Smooth muscle cell (in vitro differentiated cells): ENCODE measurements at regions not wholly inside any gene's neighbourhood (a gene's known extent, or its start where the extent isn't known, plus 50 kb on each side); places are given as distances from the start of the nearest gene placed in this dataset.

Experiments used
- DNase-seq: peaks from one replicate; lab custom pipeline; 2025; ENCODE audit not compliant: unreplicated experiment; lab: John Stamatoyannopoulos, UW
- H2AFZ ChIP-seq: fragments of 200-600 bp; sonication (generic); 2 replicates; pipeline ENCODE4 v1.6.0; 2016; ENCODE audit warnings: antibody characterized with exemption, low read depth, mild to moderate bottlenecking
- H3F3A ChIP-seq: fragments of 200-600 bp; sonication (generic); 2 replicates; pipeline ENCODE4 v1.6.0; 2017; ENCODE audit warnings: antibody characterized with exemption, low read depth
- H3K27ac ChIP-seq: fragments of 200-600 bp; sonication (generic); 2 replicates; pipeline ENCODE4 v1.5.1; 2016; ENCODE audit warnings: low read depth, mild to moderate bottlenecking
- H3K27me3 ChIP-seq: fragments of 200-600 bp; sonication (generic); 2 replicates; pipeline ENCODE4 v1.6.1; 2016; ENCODE audit warnings: low read depth, mild to moderate bottlenecking
- H3K36me3 ChIP-seq: fragments of 200-600 bp; sonication (generic); 2 replicates; pipeline ENCODE4 v1.5.1; 2016; ENCODE audit warnings: low read depth
- H3K4me1 ChIP-seq: fragments of 200-600 bp; sonication (generic); 2 replicates; pipeline ENCODE4 v1.5.1; 2016; ENCODE audit warnings: low read depth
- H3K4me2 ChIP-seq: fragments of 200-600 bp; sonication (generic); 2 replicates; pipeline ENCODE4 v1.6.0; 2016; ENCODE audit warnings: mild to moderate bottlenecking
- H3K4me3 ChIP-seq: fragments of 200-600 bp; sonication (generic); 2 replicates; pipeline ENCODE4 v1.5.1; 2016; ENCODE audit warnings: mild to moderate bottlenecking
- H3K79me2 ChIP-seq: fragments of 200-600 bp; sonication (generic); 2 replicates; pipeline ENCODE4 v1.6.0; 2016; ENCODE audit warnings: low read depth, mild to moderate bottlenecking
- H3K9ac ChIP-seq: fragments of 200-600 bp; sonication (generic); 2 replicates; pipeline ENCODE4 v1.6.0; 2016; ENCODE audit warnings: low read depth
- H3K9me3 ChIP-seq: fragments of 200-600 bp; sonication (generic); replicated peaks from 2 replicates; pipeline ENCODE4 v1.5.1; 2016; ENCODE audit warnings: low read depth
- H4K20me1 ChIP-seq: fragments of 200-600 bp; sonication (generic); 2 replicates; pipeline ENCODE4 v1.6.0; 2016; ENCODE audit warnings: low read depth
- WGBS: methylation state at CpG from one replicate; pipeline ENCODE4 v1.1.7; 2016; ENCODE audit warnings: low lambda C conversion rate; 5-methylcytosine and 5-hydroxymethylcytosine counted together
- TF ChIP-seq, protein P1 (sequence below): fragments of 200-600 bp; sonication (generic); IDR thresholded peaks from 2 replicates; pipeline ENCODE4 v1.5.1; 2017; ENCODE audit warnings: borderline replicate concordance, mild to moderate bottlenecking, antibody characterized with exemption; ENCODE audit not compliant: insufficient read depth, poor library complexity, severe bottlenecking

DNA sequence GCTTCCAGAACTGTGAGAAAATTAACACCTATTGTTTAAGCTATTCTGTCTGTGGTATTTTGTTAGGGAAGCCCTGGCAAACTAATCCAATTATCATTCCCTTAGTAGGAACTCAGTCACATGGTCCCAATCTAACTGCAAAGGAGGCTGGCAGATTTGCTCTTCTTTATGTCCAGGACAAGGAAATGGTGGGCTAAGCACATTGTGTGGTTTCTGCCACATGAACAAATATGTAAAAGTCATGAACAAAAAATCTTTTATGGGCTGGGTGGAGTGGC, 278.6 kb upstream of the RPL38 start:
- H3K4me1 ChIP-seq: no peaks in the 10 kb centered on the region
- no peaks in the 10 kb centered on the region for H3K27me3 ChIP-seq
- no peak overlapping the region for H3K27ac ChIP-seq
- no peak overlapping the region for H3K4me2 ChIP-seq
- no peaks in the 10 kb centered on the region for H3K9me3 ChIP-seq
- H3K4me3 ChIP-seq: no peak overlapping the region
- TF ChIP-seq, protein P1, sequence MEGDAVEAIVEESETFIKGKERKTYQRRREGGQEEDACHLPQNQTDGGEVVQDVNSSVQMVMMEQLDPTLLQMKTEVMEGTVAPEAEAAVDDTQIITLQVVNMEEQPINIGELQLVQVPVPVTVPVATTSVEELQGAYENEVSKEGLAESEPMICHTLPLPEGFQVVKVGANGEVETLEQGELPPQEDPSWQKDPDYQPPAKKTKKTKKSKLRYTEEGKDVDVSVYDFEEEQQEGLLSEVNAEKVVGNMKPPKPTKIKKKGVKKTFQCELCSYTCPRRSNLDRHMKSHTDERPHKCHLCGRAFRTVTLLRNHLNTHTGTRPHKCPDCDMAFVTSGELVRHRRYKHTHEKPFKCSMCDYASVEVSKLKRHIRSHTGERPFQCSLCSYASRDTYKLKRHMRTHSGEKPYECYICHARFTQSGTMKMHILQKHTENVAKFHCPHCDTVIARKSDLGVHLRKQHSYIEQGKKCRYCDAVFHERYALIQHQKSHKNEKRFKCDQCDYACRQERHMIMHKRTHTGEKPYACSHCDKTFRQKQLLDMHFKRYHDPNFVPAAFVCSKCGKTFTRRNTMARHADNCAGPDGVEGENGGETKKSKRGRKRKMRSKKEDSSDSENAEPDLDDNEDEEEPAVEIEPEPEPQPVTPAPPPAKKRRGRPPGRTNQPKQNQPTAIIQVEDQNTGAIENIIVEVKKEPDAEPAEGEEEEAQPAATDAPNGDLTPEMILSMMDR: no peak
- H3K36me3 ChIP-seq: no peaks in the 10 kb centered on the region
- H3F3A ChIP-seq: no peaks in the 10 kb centered on the region
- H3K9ac ChIP-seq: no peak overlapping the region
- no peaks in the 10 kb centered on the region for H3K79me2 ChIP-seq
- H4K20me1 ChIP-seq: no peaks in the 10 kb centered on the region
- no peak for DNase-seq
- no peak overlapping the region for H2AFZ ChIP-seq

DNA sequence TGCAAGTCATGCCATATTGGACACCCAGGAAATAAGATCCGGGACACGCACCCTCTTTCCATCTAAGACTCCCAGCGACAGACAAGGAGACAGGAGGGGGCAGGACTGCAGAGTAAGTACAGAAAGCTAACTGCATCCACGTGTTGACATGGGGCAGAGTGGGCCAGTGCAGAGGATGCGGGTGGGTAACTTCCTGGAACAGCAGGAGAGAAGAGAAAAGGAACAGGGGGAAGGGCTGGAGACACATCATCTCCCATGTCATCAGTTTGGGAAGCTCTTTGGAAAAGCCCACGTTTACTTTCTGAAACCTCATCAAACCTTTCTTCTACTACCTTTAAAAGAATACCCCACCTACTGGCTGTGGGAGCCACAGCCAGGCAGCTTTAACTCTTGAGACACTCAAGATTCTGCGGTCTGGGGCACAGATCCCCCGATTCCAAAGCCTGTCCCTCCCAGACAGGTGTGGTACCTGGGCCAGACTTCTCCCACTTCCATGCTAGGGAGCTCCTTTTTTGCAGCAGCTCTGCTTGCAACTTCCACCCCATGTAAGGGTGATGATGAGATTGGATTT, 273.5 kb upstream of the RPL38 start:
- Histone ChIP-seq H3F3A (no peaks in the 10 kb centered on the region), H3K4me2 (no peak overlapping the region), H3K9ac (no peak overlapping the region), H3K4me1 (no peaks in the 10 kb centered on the region), H4K20me1 (no peaks in the 10 kb centered on the region), H3K4me3 (no peak overlapping the region), H3K36me3 (no peaks in the 10 kb centered on the region), H3K9me3 (no peaks in the 10 kb centered on the region), H3K27ac (no peak overlapping the region), H3K27me3 (no peaks in the 10 kb centered on the region), H3K79me2 (no peaks in the 10 kb centered on the region), H2AFZ (no peak overlapping the region)
- no peak for DNase-seq
- TF ChIP-seq, protein P1: no peak
- 56% methylated on average over 8 of the region's 8 CpGs for WGBS

DNA sequence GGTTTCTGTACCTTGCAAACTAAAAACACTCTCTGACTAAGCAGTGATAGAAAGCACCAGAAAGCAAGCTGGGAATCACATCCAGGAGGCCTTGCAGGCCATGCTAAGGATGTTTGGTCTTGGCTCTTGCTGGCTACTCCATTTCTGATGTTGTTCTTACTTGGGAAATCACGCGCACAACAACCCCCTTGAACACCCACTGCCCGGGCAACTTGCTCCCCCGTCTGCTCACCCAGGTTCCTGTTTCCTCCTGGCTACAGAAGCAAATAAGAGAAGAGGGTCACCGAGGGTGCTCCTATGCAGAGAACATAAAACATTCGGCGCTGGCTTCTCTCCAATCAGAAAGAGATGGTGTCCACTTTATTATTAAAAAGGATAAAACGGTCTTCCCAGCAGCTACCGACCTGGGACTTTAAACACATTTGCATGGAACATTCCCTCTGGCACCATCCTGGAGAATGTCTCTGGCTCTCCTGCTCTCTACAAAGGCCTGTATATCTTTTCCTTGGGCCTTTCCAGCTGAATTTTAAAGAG, 271.2 kb upstream of the RPL38 start:
- no peaks in the 10 kb centered on the region for H3K36me3 ChIP-seq
- H3K27ac ChIP-seq: no peak overlapping the region
- H2AFZ ChIP-seq: no peak overlapping the region
- H3K4me3 ChIP-seq: no peak overlapping the region
- H3K9ac ChIP-seq: no peak overlapping the region
- no peaks in the 10 kb centered on the region for H3K79me2 ChIP-seq
- DNase-seq: no peak
- no peaks in the 10 kb centered on the region for H3K27me3 ChIP-seq
- no peaks in the 10 kb centered on the region for H3K9me3 ChIP-seq
- no peak overlapping the region for H3K4me2 ChIP-seq
- no peaks in the 10 kb centered on the region for H4K20me1 ChIP-seq
- H3K4me1 ChIP-seq: no peaks in the 10 kb centered on the region
- TF ChIP-seq, protein P1: no peak
- 95% methylated on average over 9 of the region's 9 CpGs for WGBS
- no peaks in the 10 kb centered on the region for H3F3A ChIP-seq

DNA sequence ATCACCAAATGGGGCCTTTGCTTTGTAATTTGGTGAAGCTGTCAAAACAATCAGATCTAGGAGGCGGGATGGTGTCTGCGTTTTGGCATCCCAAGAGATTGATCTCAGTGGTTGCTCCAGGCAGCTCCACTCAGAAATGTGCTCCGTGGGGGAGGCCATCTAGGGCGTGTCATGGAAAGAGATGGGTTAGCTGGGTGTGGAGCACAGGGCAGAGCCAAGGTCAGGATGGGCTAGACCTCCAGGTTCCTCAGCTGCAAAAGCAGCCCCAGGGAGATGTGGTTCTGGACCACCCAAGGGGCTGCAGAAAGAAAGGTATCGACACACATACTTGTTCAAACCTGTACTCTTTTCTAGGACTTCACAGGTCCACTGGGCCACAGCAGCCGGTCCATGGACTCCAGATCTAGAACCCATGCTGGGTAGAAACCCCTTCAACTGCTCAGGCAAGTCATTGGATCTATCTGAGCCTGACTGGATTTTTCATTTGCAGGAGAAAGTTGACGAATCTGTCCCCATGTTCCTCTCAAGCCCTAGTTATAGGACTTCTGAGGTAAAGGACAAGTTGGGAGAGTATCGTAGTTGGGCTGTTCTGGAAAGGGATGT, 270.2 kb upstream of the RPL38 start:
- Histone ChIP-seq H4K20me1 (no peaks in the 10 kb centered on the region), H3K27ac (no peak overlapping the region), H3K79me2 (no peaks in the 10 kb centered on the region), H3K9me3 (no peaks in the 10 kb centered on the region), H3K4me2 (no peak overlapping the region), H3K9ac (no peak overlapping the region), H3K4me1 (no peaks in the 10 kb centered on the region), H3K27me3 (no peaks in the 10 kb centered on the region), H3F3A (no peaks in the 10 kb centered on the region), H3K4me3 (no peak overlapping the region), H3K36me3 (no peaks in the 10 kb centered on the region), H2AFZ (no peak overlapping the region)
- DNase-seq: no peak
- 93% methylated on average over 8 of the region's 8 CpGs for WGBS
- TF ChIP-seq, protein P1: no peak
